GM20000 (cell line): ENCODE measurements at regions not wholly inside any gene's neighbourhood (a gene's known extent, or its start where the extent isn't known, plus 50 kb on each side); places are given as distances from the start of the nearest gene placed in this dataset.
A peak's percentile ranks its signal among the peaks of the same experiment; 100 is the strongest.

Source experiments
- DNase-seq: peaks from one replicate; pipeline ENCODE4 v3.0.0; 2012; ENCODE audit warnings: low spot score
- CTCF ChIP-seq: IDR thresholded peaks from 2 replicates; pipeline ENCODE4 v1.5.1; 2012; ENCODE audit warnings: mild to moderate bottlenecking, control low read depth; ENCODE audit errors: extremely low read depth, missing control alignments

- TF ChIP-seq CTCF, result no peak
- DNase-seq, result peak; percentile 5
Measured at GRCh38 chr21:26686278-26686677, 113.2 kb upstream of the CYYR1 start.

- DNase-seq, result no peak
- no peak for TF ChIP-seq CTCF
Measured at GRCh38 chr21:26684889-26685288, 111.8 kb upstream of the CYYR1 start.

GRCh38 chr21:26683996-26684395 lies 110.9 kb upstream of the CYYR1 start:
- no peak for DNase-seq
- TF ChIP-seq CTCF, result no peak

- no peak for TF ChIP-seq CTCF
- no peak for DNase-seq
Measured at GRCh38 chr21:26679284-26679683, 106.2 kb upstream of the CYYR1 start.

GRCh38 chr21:26674323-26674722 lies 101.2 kb upstream of the CYYR1 start:
- no peak for TF ChIP-seq CTCF
- DNase-seq, result no peak

GRCh38 chr21:26669215-26669764 lies 96.2 kb upstream of the CYYR1 start:
- no peak for DNase-seq
- TF ChIP-seq CTCF, result no peak

- DNase-seq, result no peak
- TF ChIP-seq CTCF, result no peak
Measured at GRCh38 chr21:26659757-26660156, 86.7 kb upstream of the CYYR1 start.
